ENCODE measurements at regions not wholly inside any gene's neighbourhood (a gene's known extent, or its start where the extent isn't known, plus 50 kb on each side); places are given as distances from the start of the nearest gene placed in this dataset.
"Not testable (repeated sequence)": the region's sequence is repeated elsewhere in the genome, so short reads cannot be mapped to it uniquely, and the experiment has no call there.

DNA sequence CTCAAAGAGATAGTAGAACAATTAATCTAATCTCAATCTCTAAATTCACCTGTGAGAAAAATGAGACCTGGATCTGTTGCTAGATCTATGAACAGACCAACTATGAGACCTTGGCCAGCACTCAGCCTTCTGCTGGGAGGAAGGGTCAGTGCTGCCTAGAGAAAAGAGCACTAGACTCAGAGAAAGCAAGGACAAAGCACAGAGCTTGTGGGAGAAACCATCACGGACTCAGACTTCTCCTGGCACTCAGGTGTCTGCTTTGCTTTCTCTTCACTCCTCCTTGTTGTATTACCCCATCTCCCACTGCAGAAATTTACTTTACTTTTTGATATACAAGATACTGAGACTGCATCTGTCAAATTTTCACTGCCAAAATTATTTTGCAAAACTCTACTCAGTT lies 890.0 kb upstream of the NUDT12 start:
- DNase-seq (ENCODE audit: low read depth in 2 of 2, low spot score in 1 of 2), result no peak

DNA sequence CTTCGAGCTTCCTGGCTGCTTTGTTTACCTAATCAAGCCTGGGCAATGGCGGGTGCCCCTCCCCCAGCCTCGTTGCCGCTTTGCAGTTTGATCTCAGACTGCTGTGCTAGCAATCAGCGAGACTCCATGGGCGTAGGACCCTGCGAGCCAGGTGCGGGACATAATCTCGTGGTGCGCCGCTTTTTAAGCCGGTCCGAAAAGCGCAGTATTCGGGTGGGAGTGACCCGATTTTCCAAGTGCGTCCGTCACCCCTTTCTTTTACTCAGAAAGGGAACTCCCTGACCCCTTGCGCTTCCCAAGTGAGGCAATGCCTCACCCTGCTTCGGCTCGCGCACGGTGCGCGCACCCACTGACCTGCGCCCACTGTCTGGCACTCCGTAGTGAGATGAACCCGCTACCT lies 889.3 kb upstream of the NUDT12 start:
- DNase-seq (ENCODE audit: low read depth in 2 of 2, low spot score in 1 of 2), result not testable (repeated sequence)

DNA sequence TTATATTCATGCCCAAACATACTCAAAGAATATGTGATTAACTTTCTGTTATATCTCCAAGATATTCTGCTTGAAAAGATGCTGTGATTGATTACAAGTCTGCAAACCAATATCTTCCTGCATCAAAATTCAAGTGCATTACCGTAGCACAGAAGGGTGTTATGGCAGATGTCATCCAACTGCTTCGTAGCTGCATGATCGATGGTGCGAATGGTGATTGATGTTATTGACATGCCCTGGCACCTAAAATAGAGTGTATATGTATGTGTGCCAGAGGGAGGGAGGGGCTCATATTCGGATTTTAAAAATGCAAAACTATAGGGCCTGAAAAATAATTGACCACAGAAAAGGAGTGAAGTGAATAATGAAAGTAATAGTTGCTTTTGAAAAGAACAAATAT lies 882.1 kb upstream of the NUDT12 start:
- DNase-seq (ENCODE audit: low read depth in 2 of 2, low spot score in 1 of 2), result no peak

DNA sequence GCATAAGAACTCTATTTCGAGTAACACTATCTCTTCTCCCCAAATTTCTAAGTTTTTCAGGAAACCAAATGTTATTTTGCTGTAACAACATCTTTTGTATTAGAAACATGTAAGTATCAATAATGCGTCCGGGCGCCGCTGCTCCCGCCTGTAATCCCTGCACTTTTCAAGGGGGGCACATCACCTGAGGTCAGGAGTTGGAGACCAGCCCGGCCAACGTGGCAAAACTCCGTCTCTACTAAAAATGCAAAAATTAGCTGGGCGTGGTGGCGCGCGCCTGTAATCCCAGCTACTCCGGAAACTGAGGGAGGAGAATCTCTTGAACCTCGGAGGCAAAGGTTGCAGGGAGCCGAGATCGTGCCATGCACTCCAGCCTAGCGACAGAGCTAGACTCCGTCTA lies 881.1 kb upstream of the NUDT12 start:
- DNase-seq (ENCODE audit: low read depth in 2 of 2, low spot score in 1 of 2), result no peak

DNA sequence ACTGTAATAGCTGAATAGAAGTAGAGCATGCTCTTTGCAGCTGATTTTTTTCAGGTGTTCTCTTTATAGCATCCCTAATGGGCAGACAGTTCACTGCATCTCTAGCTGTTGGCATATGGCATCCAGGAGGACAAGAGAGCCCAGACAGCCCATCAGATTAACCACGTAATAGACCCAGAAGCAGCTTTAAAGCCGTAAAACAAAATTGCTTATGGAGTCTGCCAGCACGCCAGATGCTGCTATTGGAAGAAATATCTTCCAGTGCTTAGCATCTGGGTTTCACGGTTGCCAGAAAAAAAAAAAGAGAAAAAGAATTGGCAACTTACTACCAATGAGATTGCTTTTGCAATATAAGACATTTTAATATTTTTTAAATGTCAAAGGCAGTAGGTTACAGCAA lies 869.4 kb upstream of the NUDT12 start:
- no peak for DNase-seq (ENCODE audit: low read depth in 2 of 2, low spot score in 1 of 2)

DNA sequence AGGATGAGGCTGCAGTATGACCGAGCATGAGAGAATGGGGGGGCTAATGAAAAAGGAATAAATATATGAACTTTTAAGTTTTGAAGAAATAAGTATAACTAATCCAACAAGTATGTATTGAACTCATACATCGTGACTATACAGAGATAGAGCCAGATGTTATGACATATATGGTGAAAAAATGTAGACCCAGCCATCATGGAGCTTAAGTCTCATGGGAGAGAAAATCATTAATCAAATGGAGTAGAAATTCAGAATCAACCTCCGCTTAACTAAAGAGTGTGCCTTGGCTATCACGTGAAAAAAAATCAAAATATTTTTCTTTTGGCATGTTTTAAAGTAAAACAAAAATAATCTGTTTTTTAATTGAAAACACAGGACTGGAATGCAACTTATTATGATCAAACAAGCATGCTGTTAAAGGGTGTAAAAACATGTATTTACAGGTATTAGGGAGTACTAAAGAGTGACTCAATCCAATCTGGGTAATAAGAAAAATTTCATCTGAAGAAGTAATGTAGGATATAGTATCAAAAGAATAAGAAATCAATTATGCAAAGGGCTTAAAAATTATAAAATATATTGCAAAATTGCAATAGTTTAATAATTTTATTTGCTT lies 868.5 kb upstream of the NUDT12 start:
- no peak for DNase-seq (ENCODE audit: low read depth in 2 of 2, low spot score in 1 of 2)

DNA sequence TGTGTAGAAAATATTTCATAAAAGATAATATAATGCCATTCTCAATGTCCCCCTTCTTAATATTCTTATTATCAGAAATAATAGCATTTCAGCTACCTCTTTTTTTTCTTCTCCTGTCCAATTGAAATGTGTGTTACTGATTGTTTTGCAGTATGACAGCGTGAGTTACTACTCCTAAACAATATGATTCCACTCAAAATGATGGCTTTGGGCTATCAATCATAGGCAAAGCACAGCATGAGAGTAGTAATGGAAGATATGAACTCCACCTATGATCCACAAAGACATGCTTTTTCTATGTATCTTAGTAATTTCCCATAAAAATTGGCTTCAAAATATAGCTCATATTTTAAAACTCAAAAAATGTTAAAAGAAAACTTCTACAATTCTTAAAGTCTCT lies 867.3 kb upstream of the NUDT12 start:
- no peak for DNase-seq (ENCODE audit: low read depth in 2 of 2, low spot score in 1 of 2)

DNA sequence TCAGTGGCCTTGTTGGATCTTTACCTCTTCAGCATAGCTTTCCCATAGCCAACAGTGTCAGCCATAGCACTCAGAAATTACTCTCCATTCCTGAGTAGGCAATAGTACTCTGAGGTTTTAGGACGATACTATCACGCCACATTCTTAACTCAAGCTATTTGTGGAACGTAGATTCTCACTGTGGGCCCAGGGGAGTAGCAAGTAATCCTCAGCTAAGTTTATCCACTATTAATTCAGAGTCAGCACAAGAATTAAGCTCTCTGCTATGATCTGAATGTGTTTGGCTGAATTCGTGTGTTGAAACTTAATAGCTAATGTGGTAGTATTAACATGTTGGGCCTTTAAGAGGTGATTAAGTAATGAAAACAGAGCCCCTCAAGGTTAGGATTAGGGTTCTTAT lies 858.8 kb upstream of the NUDT12 start:
- DNase-seq (ENCODE audit: low read depth in 2 of 2, low spot score in 1 of 2), result no peak

DNA sequence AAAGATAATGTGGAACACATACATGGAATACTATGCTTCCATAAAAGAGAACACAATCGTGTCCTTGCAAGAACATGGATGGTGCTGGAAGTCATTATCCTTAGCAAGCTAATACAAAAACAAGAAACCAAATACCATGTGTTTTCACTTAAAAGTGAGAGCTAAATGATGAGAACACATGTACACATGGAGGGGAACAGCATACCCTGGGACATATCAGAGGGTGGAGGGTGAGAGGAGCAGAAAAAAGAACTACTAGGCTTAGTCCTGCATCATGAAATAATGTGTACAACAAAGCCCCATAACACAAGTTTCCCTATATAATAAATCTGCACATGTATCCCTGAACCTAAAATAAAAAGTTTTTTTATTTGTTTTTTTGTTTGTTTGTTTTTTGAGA lies 855.5 kb upstream of the NUDT12 start:
- DNase-seq (ENCODE audit: low read depth in 2 of 2, low spot score in 1 of 2), result no peak

DNA sequence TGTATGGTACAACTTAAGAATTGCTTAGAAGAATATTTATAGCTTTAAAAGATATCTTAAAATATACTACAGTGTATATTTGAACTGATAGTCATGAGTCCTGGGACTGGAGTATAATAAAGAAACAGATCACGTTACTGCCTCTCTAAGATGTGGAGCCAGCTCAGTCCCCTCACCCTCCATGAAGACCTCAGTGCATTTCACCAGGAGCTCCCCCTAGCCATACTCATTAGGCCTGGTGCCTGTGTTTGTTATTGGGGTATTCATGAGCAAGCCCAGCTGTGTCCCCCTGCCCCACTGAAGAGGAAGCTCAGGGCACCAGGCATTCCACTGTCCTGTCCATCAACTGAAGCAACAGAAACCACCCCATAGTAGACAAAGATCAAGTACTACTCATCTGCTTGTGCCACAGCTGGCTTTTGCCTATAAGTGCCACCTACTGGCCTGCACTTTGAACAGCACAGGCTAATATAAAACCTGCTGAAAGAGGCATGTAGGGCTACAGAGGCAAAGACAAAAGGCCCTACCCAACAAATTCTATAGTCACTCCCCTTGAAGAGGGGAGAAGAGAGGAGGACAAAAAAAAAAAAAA lies 850.2 kb upstream of the NUDT12 start:
- no peak for DNase-seq (ENCODE audit: low read depth in 2 of 2, low spot score in 1 of 2)

DNA sequence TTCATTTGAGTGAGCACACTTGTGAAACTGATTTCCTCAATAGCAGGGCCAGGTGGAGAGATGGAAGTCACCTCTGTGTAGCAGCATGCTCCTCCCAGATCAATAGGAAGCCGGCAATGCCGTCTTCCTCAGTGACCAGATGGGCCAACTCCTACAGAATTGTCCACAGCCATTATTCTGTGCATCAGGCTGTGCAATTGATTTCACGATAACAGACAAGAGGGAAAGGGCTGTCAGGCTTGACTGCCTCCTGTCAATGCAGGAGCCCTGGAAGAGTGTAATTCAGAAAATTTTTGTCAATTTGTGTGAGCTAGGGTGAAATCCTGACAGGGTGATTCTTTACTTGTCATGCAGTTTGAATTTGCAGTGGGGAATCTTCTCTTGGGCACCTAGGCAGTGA lies 838.4 kb upstream of the NUDT12 start:
- no peak for DNase-seq (ENCODE audit: low read depth in 2 of 2, low spot score in 1 of 2)

DNA sequence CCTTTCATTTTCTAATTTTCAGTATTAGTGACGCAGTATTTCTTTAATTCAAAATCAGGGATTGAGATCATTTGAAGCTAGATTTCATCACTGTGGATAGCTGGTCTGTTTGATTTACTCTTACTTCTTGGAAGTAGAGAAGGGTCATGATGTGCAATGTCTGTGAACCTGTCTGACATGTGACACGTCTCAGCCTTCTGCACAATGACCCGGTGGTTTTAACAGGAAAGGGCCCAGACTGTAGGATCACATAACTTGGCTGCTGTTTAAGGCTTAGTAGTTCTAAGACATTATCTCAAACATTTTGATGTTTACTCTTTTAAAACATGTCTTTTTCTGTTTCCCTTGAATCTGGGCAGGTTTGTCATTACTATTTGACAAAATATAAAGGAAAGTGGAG lies 823.3 kb upstream of the NUDT12 start:
- DNase-seq (ENCODE audit: low read depth in 2 of 2, low spot score in 1 of 2), result no peak

DNA sequence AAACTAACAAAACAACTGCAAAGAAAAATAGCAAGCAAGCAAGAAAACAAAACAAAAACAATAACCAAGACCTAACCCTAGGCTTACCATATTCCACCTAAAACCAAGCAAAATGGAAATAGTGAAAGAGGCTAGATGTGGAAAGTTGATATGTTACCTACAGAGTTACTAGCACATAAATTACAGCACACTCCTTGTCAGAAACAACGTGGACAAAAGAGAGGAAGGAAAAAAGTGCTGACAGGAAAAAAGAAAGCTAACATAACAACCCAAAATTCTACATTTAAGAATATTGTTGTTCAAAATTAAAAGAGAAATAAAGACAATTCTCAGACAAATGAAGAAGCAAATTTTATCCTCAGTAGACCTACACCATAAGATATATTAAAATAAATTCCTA lies 812.8 kb upstream of the NUDT12 start:
- DNase-seq (ENCODE audit: low read depth in 2 of 2, low spot score in 1 of 2), result no peak

DNA sequence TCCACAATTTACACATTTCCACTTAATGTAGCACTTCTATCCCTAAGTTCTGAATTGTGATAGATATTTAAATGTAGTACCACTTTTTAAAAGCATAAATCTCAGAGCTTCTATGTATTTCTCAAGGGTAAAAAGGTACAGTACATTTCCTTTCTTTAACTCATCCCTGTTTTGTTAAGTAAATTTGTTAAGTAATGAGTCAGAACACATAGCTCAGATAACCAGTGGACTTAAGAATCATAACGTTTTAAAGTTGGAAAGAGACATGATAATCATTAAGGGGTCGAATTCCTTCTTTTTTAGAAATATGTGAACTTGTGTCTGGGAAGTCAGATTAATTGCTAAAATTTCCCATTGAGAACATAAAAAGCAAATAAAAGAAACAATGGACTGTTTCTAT lies 810.2 kb upstream of the NUDT12 start:
- DNase-seq (ENCODE audit: low read depth in 2 of 2, low spot score in 1 of 2), result no peak

DNA sequence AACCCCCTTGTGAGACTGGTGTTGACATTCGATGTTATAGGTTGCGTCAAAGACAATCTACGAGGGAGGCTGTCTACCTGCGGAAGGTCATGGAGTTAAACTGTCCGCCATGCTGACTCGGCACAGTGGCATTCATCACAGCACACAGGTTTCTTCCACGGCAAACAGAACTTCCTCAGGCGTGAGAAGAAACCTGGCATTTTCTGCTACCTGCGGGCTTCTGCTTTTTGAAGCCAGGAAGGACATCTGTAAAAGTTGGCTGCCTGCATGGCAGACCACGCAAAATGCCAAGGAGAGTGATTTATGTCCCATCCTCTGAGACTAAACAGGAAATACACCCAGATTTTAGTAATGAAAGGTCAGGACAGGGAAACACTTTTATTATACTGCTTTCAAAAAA lies 809.8 kb upstream of the NUDT12 start:
- DNase-seq (ENCODE audit: low read depth in 2 of 2, low spot score in 1 of 2), result no peak

DNA sequence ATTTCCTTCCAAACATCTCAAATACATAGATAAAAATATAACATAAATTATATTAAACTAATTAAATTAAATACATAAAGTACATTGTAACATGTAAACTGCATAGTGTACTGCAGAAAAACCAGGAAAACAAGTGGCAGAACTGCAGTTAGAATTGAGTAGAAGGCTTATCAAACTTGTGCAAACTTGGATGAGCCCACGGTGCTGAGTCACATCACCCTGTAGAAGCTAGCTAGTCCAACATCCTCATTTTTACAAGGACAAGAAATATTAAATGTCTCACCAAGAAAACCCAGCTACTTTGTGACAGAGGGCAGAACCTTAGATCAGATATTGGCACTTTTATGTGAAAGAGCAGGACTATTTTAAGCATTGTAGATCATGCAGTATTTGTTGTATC lies 807.9 kb upstream of the NUDT12 start:
- DNase-seq (ENCODE audit: low read depth in 2 of 2, low spot score in 1 of 2), result no peak

DNA sequence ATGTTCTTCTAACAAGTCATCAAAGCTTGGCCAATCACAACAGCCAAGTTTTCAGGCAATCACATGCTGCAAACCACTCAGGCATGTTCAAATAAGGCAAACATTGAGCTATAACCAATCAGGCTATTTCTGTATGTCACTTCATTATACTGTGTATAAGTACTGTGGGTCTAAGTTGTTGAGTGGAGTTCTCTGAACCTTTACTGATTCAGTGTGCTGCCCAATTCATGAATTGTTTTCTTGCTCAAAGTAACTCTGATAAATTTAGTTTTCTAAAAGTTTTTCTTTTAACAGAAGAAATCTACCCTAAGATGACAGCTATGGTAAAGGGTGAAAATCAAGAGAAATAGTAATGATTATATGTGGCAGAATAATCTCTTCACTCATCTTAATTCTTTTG lies 805.4 kb upstream of the NUDT12 start:
- DNase-seq (ENCODE audit: low read depth in 2 of 2, low spot score in 1 of 2), result no peak

DNA sequence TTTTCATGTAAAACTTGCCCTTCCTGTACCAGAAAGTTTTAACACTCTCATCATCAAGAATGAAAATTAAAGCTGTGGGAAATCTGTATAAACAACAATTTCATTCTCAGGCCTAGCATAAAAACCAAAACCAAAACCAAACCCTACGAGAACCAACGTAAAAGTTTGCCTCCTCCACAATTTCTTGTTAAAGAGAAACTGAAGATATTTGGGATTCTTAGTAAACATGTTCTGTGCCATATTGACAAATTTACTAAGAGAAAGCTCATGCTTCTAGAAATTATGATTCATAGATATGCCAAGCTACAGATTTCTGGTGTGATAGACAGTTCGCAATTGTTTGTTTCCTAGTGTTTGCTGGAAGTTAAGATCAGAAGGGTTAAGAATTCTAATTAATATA lies 801.0 kb upstream of the NUDT12 start:
- DNase-seq (ENCODE audit: low read depth in 2 of 2, low spot score in 1 of 2), result no peak

DNA sequence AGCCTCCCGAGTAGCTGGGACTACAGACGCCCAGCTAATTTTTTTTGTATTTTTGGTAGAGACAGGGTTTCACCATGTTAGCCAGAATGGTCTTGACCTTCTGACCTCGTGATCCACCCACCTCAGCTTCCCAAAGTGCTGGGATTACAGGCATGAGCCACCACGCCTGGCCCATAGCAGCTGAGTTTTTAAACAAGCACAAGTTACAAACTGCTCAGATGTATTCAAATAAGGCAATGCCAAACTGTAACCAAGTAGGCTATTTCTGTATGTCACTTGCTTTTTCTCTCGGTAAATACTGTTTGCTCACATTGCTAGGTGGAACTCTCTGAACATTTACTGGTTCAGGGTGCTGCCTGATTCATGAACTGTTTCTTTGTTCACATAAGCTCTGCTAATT lies 799.3 kb upstream of the NUDT12 start:
- DNase-seq (ENCODE audit: low read depth in 2 of 2, low spot score in 1 of 2), result no peak

DNA sequence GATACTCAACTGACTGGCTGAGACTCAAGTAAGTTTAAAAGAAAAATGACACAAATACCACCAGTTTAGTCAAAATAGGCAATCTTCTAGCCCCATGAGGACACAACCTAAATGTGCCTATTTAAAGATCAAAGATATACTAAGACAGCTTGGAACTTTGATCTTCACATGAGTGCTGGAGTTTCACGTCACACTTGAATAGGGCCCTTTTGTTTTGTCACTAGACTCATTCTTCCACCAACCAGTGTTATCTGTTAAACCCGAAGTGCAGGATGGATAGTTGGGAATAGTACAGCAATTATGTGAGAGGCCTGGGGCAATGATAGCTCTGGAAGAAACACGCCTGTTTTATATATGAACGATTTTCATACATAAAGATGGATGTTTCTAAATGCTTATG lies 792.8 kb upstream of the NUDT12 start:
- no peak for DNase-seq (ENCODE audit: low read depth in 2 of 2, low spot score in 1 of 2)

DNA sequence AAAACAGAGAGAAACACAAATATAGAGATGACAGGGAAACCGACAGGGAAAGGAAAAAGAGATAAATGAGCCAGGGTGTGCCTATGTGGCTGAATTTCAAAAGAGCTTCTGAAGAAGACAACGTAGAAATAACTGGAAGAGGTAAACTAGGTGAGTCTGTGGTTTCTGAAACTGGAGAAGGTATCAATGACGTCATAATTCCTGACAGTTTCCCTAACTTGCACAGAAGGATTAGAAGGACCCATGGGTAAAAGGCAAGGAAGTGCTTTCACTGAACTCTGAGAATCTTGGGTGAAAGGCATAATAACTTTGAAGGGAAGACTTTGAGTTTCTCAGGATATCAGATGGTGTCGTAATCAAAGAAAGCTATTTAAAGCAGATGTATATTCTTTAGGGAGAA lies 790.8 kb upstream of the NUDT12 start:
- DNase-seq (ENCODE audit: low read depth in 2 of 2, low spot score in 1 of 2), result no peak

DNA sequence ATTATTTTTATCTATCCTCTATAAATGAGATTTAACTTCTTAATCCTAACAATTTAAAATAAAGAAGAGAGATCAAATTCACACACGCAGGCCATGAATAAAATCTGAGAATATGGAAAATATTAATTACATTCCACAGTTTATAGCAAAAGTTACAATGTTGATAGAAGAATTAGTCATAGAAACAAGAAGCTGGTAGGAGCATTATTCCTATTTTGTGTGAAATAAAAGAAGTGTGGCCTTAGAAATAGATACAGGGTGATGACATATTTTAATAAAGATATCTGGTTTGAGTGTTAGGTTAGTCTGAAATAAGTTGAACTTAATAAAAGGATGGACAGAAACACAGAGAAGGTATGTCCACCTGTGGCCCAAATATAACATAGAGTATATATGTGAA lies 790.4 kb upstream of the NUDT12 start:
- no peak for DNase-seq (ENCODE audit: low read depth in 2 of 2, low spot score in 1 of 2)

DNA sequence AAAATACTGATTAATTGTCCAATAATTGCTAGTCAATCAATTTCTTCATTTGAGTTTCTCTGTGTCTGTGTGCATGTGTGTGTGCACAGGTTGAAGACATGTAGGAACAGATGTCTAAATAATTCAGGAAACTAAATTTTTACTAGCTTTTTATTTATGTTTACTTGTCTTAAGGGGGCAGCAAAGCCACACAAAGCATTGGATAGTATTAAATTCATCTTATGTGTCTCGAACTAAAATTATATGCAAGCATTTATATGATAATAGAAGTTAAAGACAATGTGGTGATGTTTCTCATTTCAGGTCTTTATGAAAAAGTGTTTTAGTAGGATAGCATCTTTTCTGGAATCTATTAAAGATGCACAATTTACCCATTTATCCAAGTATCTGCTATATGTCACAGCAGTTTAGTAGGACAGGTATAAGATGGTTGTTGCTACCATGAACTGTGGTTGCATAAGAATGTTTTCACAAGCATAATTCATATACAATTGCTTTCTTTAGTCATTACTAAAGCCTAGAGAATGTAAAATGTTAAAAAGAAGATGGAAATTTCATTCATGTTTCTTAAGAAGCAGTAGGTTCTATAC lies 784.6 kb upstream of the NUDT12 start:
- no peak for DNase-seq (ENCODE audit: low read depth in 2 of 2, low spot score in 1 of 2)

Data from stimulated activated CD8-positive, alpha-beta memory T cell treated with anti-CD3 and anti-CD28 coated beads, Interleukin-4, amount 100 ng/mL, for 4 hours (primary cell).